ENCODE measurements at regions not wholly inside any gene's neighbourhood (a gene's known extent, or its start where the extent isn't known, plus 50 kb on each side); places are given as distances from the start of the nearest gene placed in this dataset.

- Histone ChIP-seq H2BK120ac (replicated peaks; ENCODE audit: low read depth, low read length) (no peak overlapping the region), H3K9me3 (ENCODE audit: insufficient read depth in 2 of 2, low read depth in 1 of 2, low read length in 1 of 2) (no peaks in the 10 kb centered on the region), H3K79me1 (ENCODE audit: low read depth, low read length) (no peaks in the 10 kb centered on the region), H3K27me3 (replicated peaks in 1 of 4; ENCODE audit: control insufficient read depth in 3 of 4, extremely low read depth in 1 of 4, insufficient read depth in 3 of 4, low read length in 3 of 4) (no peaks in the 10 kb centered on the region), H3K4me2 (ENCODE audit: insufficient read depth in 1 of 2, low read depth in 2 of 2, low read length in 2 of 2) (no peak overlapping the region), H2BK20ac (ENCODE audit: low read length) (no peak overlapping the region), H3K23me2 (ENCODE audit: low read depth, low read length) (no peaks in the 10 kb centered on the region), H4K8ac (ENCODE audit: extremely low read depth, insufficient read depth, low read length) (no peak overlapping the region), H3K9ac (replicated peaks in 1 of 4; ENCODE audit: extremely low read depth in 1 of 4, low read depth in 3 of 4, low read length in 3 of 4) (no peak overlapping the region), H3K79me2 (ENCODE audit: control insufficient read depth in 1 of 2, insufficient read depth in 2 of 2, low read length in 2 of 2) (no peaks in the 10 kb centered on the region), H3K4ac (replicated peaks; ENCODE audit: insufficient read length, low read depth, low read length) (no peak overlapping the region), H3K14ac (ENCODE audit: insufficient read length) (no peak overlapping the region), H4K5ac (ENCODE audit: insufficient read length, low read depth, low read length) (no peak overlapping the region), H2AK5ac (ENCODE audit: low read depth, low read length) (no peak overlapping the region), H2BK12ac (ENCODE audit: low read depth, low read length) (no peak overlapping the region), H3K27ac (ENCODE audit: low read depth, low read length) (no peak overlapping the region), H3K36me3 (ENCODE audit: control insufficient read depth in 2 of 4, insufficient read depth in 4 of 4, low read length in 3 of 4) (no peaks in the 10 kb centered on the region), H3K4me3 (ENCODE audit: extremely low read depth in 1 of 4, insufficient read depth in 2 of 4, low read depth in 3 of 4, low read length in 4 of 4) (no peak overlapping the region), H4K20me1 (replicated peaks in 1 of 2; ENCODE audit: control insufficient read depth in 1 of 2, insufficient read depth in 2 of 2, low read length in 2 of 2) (no peaks in the 10 kb centered on the region), H2AFZ (ENCODE audit: low read length) (peak overlapping the region; percentile 50; the same call in 1 of the 2 replicates), H3K56ac (replicated peaks; ENCODE audit: insufficient read length, low read depth, low read length) (no peak overlapping the region), H3K23ac (ENCODE audit: insufficient read length) (no peak overlapping the region), H2BK15ac (ENCODE audit: low read length) (no peak overlapping the region), H4K91ac (replicated peaks; ENCODE audit: insufficient read length, low read length) (no peak overlapping the region), H3K18ac (ENCODE audit: extremely low read depth, low read length) (no peak overlapping the region), H3K4me1 (replicated peaks in 1 of 4; ENCODE audit: control insufficient read depth in 3 of 4, insufficient read depth in 4 of 4, low read length in 3 of 4) (peaks cover 0 to 4% (median 0%) of the 10 kb centered on the region in 4 experiments; a peak in 2 of 7 replicates), H2BK5ac (ENCODE audit: low read depth, low read length) (no peak overlapping the region)
- TF ChIP-seq SP1 (IDR thresholded peaks at IDR 0.05; ENCODE audit: low read depth, low read length) (no peak), SIRT6 (IDR thresholded peaks at IDR 0.05; ENCODE audit: low read length) (no peak), CHD2 (IDR thresholded peaks at IDR 0.05; ENCODE audit: low read length) (no peak), CREB1 (IDR thresholded peaks at IDR 0.05) (no peak), TAF7 (optimal IDR thresholded peaks at IDR 0.05; ENCODE audit: borderline replicate concordance, low read depth, low read length) (no peak), BCL11A (IDR thresholded peaks at IDR 0.05; ENCODE audit: low read depth in 2 of 2, low read length in 2 of 2) (no peak), USF2 (IDR thresholded peaks at IDR 0.05; ENCODE audit: low read length) (no peak), ASH2L (IDR thresholded peaks at IDR 0.05; ENCODE audit: low read length) (no peak), EP300 (IDR thresholded peaks at IDR 0.05; ENCODE audit: borderline replicate concordance in 1 of 2, low read depth in 2 of 2, low read length in 2 of 2) (no peak)
- WGBS, 2 experiments (ENCODE audit: extremely low coverage in 1 of 2, insufficient coverage in 1 of 2, insufficient read length in 1 of 2, insufficient replicate concordance in 2 of 2, low coverage in 1 of 2, low lambda C conversion rate in 2 of 2, missing lambda C conversion rate in 1 of 2) = 88% methylated on average over 7 of the region's 7 CpGs; no CpG with 5 or more reads in 1 of the 2 experiments
- CTCF ChIA-PET (ENCODE audit: partially characterized antibody) = interaction anchor here (0.6 kb wide), 1 partner anchor 636 kb away, joined by 3 read pairs; no protein-coding TSS in a partner anchor
- no peak for DNase-seq (ENCODE audit: low read depth in 1 of 2, low spot score in 2 of 2)
- POLR2A ChIA-PET (ENCODE audit: partially characterized antibody) = no interaction called here
- no peak for FAIRE-seq
Observed at GRCh38 chr2:164009756-164010337, 274.0 kb upstream of the FIGN start.

Measured in H1 (cell line).